ENCODE measurements at regions not wholly inside any gene's neighbourhood (a gene's known extent, or its start where the extent isn't known, plus 50 kb on each side); places are given as distances from the start of the nearest gene placed in this dataset.

DNA sequence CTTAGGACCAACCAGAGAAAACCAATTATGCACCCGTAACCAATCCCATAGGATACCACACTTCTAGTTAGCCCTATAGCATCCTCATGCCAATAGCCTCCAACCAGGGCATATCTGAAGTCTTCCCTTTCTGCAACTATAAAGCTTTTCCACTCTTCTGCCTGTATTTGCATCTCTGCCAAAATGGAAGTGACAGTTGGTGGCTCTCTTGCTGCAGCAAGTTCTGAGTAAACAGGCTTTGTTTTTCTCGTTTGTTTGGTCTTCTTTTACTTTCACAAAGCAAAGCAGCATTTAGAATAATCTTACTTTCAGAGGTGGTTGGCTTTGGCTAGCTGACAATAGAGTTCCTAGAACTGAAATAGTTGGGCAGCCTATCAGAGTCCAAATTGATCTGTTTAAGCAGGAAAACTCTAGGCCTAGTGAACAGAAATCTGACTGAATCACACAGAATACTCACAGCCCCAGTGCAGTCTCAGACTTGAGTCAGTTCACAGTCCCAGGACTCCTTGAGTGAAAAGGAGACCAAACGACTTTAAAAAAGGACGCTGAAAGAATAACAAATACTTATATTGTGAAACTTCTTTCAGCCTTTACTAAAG is 1029.7 kb upstream of the LRFN5 start:
- no peak overlapping the region for H3K4me2 ChIP-seq (ENCODE audit: low read depth, low read length)
- H3K4me3 ChIP-seq (replicated peaks in 1 of 3; ENCODE audit: insufficient read depth in 1 of 3, low read depth in 2 of 3, low read length in 3 of 3) = no peak overlapping the region
- H3K9me3 ChIP-seq (ENCODE audit: low read length) = peaks cover 84% of the 10 kb centered on the region
- no peaks in the 10 kb centered on the region for H3K27me3 ChIP-seq (ENCODE audit: control insufficient read depth in 1 of 2, insufficient read depth in 2 of 2, low read length in 2 of 2)
- POLR2A ChIA-PET = no interaction called here
- FAIRE-seq (no peak), DNase-seq (ENCODE audit: low spot score) (no peak), ATAC-seq (no peak)
- H4K20me1 ChIP-seq (ENCODE audit: insufficient read depth, low read length) = no peaks in the 10 kb centered on the region
- H3K36me3 ChIP-seq (replicated peaks in 1 of 2; ENCODE audit: control insufficient read depth in 1 of 2, insufficient read depth in 2 of 2, low read length in 2 of 2) = no peaks in the 10 kb centered on the region
- in situ Hi-C loops (cut with HindIII; ENCODE audit: extremely low pct_ligation_motif_present, low pct_unique_long_range_greater_than_20kb) (no loop called here), intact Hi-C loops (cut with micrococcal nuclease; ENCODE audit: unreplicated experiment) (no loop called here)
- no peak overlapping the region for H3K9ac ChIP-seq (ENCODE audit: insufficient read depth, low read depth, low read length)
- no peaks in the 10 kb centered on the region for H3K79me2 ChIP-seq (ENCODE audit: insufficient read depth, low read length)
- BruUV-seq (replicated peaks) = no TSS peak
- no peak overlapping the region for H2AFZ ChIP-seq (ENCODE audit: low read length)
- 22% methylated on average over 4 of the region's 4 CpGs for WGBS (ENCODE audit: low lambda C conversion rate)
- H3K27ac ChIP-seq (ENCODE audit: extremely low read length, insufficient read depth, low read length) = no peak overlapping the region
- CTCF ChIA-PET (ENCODE audit: low intra/inter-chr PET ratio, low total read pairs) = no interaction called here
- H3K4me1 ChIP-seq (ENCODE audit: insufficient read depth, low read length) = no peaks in the 10 kb centered on the region
- TF ChIP-seq TFDP2 (CRISPR knock-in tag; IDR thresholded peaks at IDR 0.05) (no peak), CEBPG (CRISPR knock-in tag; IDR thresholded peaks at IDR 0.05) (no peak), ZNF607 (CRISPR knock-in tag; IDR thresholded peaks at IDR 0.05; ENCODE audit: borderline replicate concordance) (no peak), ZNF577 (CRISPR knock-in tag; IDR thresholded peaks at IDR 0.05; ENCODE audit: borderline replicate concordance, low read depth) (no peak), RBFOX2 (IDR thresholded peaks at IDR 0.05; ENCODE audit: low read depth, low read length) (no peak), ZNF280D (CRISPR knock-in tag; IDR thresholded peaks at IDR 0.05) (no peak), CHCHD3 (CRISPR knock-in tag; IDR thresholded peaks at IDR 0.05) (no peak), EZH2 (conservative IDR thresholded peaks at IDR 0.05; ENCODE audit: low read depth, low read length) (no peak), ATRX (CRISPR knock-in tag; IDR thresholded peaks at IDR 0.05; ENCODE audit: borderline replicate concordance) (no peak), ZNF609 (CRISPR knock-in tag; IDR thresholded peaks at IDR 0.05; ENCODE audit: borderline replicate concordance) (no peak), NFATC3 (CRISPR knock-in tag; IDR thresholded peaks at IDR 0.05) (no peak), ZNF775 (CRISPR knock-in tag; IDR thresholded peaks at IDR 0.05; ENCODE audit: borderline replicate concordance) (no peak), MXD4 (CRISPR knock-in tag; IDR thresholded peaks at IDR 0.05) (no peak), HNF4A (CRISPR knock-in tag; IDR thresholded peaks at IDR 0.05) (no peak), RCOR2 (CRISPR knock-in tag; IDR thresholded peaks at IDR 0.05) (no peak)

Measured in HepG2 (cell line).